Left ventricle myocardium inferior (tissue), 1 donor: ENCODE measurements at regions not wholly inside any gene's neighbourhood (a gene's known extent, or its start where the extent isn't known, plus 50 kb on each side); places are given as distances from the start of the nearest gene placed in this dataset.

ENCODE experiments used
- DNase-seq: peaks from one replicate; pipeline ENCODE4 v3.0.0-alpha.2; 2020
- H3K27ac ChIP-seq: fragments of 200-600 bp; replicated peaks from 2 replicates; pipeline ENCODE4 v1.8.0; 2021
- H3K27me3 ChIP-seq: fragments of 200-600 bp; 2 replicates; pipeline ENCODE4 v1.8.0; 2021; ENCODE audit warnings: low read depth
- H3K36me3 ChIP-seq: fragments of 200-600 bp; 2 replicates; pipeline ENCODE4 v1.8.0; 2021
- H3K4me1 ChIP-seq: fragments of 200-600 bp; 2 replicates; pipeline ENCODE4 v1.8.0; 2021
- H3K4me3 ChIP-seq: fragments of 200-600 bp; 2 replicates; pipeline ENCODE4 v1.8.0; 2021; ENCODE audit warnings: mild to moderate bottlenecking, moderate library complexity
- H3K9me3 ChIP-seq: fragments of 200-600 bp; replicated peaks from 2 replicates; pipeline ENCODE4 v1.8.0; 2021
- CTCF ChIP-seq: fragments of 200-600 bp; IDR thresholded peaks from 2 replicates; pipeline ENCODE4 v1.8.0; 2021; ENCODE audit warnings: antibody characterized with exemption, mild to moderate bottlenecking, borderline replicate concordance
- intact Hi-C: fragments of 100-400 bp; cut with micrococcal nuclease; formaldehyde crosslinking; loops from one replicate; pipeline ENCODE4 v1.11.0; 2022
- donor health status: DM: no; HTN: yes; CAD: no; lungs with severe emphysema.

- no peaks in the 10 kb centered on the region for H3K27me3 ChIP-seq
- TF ChIP-seq CTCF = no peak
- intact Hi-C loops = no loop called here
Measured at GRCh38 chr18:1475867-1476266, 571.2 kb downstream of the ADCYAP1 start.

GRCh38 chr18:1480309-1480708 is 575.6 kb downstream of the ADCYAP1 start:
- no peak for DNase-seq
- no peak for TF ChIP-seq CTCF

More at GRCh38 chr18:1475867-1476266, 571.2 kb downstream of the ADCYAP1 start:
- H3K4me1 ChIP-seq = no peaks in the 10 kb centered on the region
- no peaks in the 10 kb centered on the region for H3K9me3 ChIP-seq
- no peaks in the 10 kb centered on the region for H3K36me3 ChIP-seq
- no peak for DNase-seq
- no peak overlapping the region for H3K4me3 ChIP-seq
- H3K27ac ChIP-seq = no peak overlapping the region

GRCh38 chr18:1481577-1481976 is 576.9 kb downstream of the ADCYAP1 start:
- Histone ChIP-seq H3K27ac (no peak overlapping the region), H3K4me3 (no peak overlapping the region), H3K27me3 (no peaks in the 10 kb centered on the region), H3K9me3 (no peaks in the 10 kb centered on the region), H3K4me1 (no peaks in the 10 kb centered on the region), H3K36me3 (no peaks in the 10 kb centered on the region)
- no peak for DNase-seq
- intact Hi-C loops = no loop called here
- no peak for TF ChIP-seq CTCF

More at GRCh38 chr18:1480309-1480708, 575.6 kb downstream of the ADCYAP1 start:
- intact Hi-C loops = no loop called here
- Histone ChIP-seq H3K4me3 (no peak overlapping the region), H3K27me3 (no peaks in the 10 kb centered on the region), H3K9me3 (no peaks in the 10 kb centered on the region), H3K4me1 (no peaks in the 10 kb centered on the region), H3K36me3 (no peaks in the 10 kb centered on the region), H3K27ac (no peak overlapping the region)

DNA sequence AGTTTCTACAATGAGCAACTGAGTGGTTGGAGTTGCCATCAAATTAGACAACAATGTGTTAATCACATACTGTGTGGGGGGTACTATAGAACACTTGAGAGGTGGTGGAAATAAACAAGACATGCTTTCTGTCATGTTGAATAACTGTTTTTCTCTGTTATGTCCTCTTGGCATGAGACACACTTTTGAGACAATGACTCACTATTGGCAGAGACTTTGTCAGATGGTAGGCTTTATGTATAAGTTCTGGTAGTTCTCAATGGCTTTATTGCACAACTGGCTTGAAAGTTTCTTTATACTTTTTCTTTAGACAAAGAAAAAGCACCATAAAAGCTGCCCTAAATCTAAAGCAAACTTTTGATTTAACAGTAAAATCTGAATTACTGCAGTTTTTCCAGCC is 578.7 kb downstream of the ADCYAP1 start:
- Histone ChIP-seq H3K36me3 (no peaks in the 10 kb centered on the region), H3K4me1 (no peaks in the 10 kb centered on the region), H3K27ac (no peak overlapping the region), H3K4me3 (no peak overlapping the region), H3K27me3 (no peaks in the 10 kb centered on the region), H3K9me3 (no peaks in the 10 kb centered on the region)
- no peak for TF ChIP-seq CTCF
- no peak for DNase-seq
- intact Hi-C loops = no loop called here

DNA sequence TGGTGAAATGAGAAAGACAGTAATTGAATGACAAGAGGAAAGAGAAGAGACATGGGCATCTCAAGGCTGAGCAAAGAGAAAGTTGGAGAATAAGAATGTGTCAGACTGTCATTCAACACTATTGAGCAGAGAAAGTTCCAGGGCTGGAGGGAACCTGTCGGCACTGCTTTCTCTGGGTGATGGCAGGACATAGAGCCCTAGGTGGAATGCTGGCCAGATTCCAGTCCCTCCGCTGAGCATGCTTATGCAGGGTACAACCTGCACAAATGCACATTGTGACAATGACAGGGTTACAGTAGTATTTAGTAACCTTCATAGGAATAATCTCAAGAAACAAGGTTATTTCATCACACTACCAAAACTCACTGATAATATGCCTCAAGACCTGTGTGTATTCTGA is 582.8 kb downstream of the ADCYAP1 start:
- no peak overlapping the region for H3K27ac ChIP-seq
- intact Hi-C loops = no loop called here
- no peak for TF ChIP-seq CTCF

GRCh38 chr18:1488394-1488793 is 583.7 kb downstream of the ADCYAP1 start:
- Histone ChIP-seq H3K36me3 (no peaks in the 10 kb centered on the region), H3K4me1 (no peaks in the 10 kb centered on the region), H3K4me3 (no peak overlapping the region), H3K9me3 (peaks cover 9% of the 10 kb centered on the region), H3K27ac (no peak overlapping the region), H3K27me3 (no peaks in the 10 kb centered on the region)
- no peak for TF ChIP-seq CTCF
- intact Hi-C loops = no loop called here
- no peak for DNase-seq

More for the DNA sequence above, 582.8 kb downstream of the ADCYAP1 start:
- Histone ChIP-seq H3K4me1 (no peaks in the 10 kb centered on the region), H3K4me3 (no peak overlapping the region), H3K9me3 (peaks cover 9% of the 10 kb centered on the region), H3K27me3 (no peaks in the 10 kb centered on the region), H3K36me3 (no peaks in the 10 kb centered on the region)
- no peak for DNase-seq
